K562 (cell line): ENCODE measurements at regions not wholly inside any gene's neighbourhood (a gene's known extent, or its start where the extent isn't known, plus 50 kb on each side); places are given as distances from the start of the nearest gene placed in this dataset.

ENCODE experiments used
- ATAC-seq: fragments of 200-7000 bp; cut with Tn5 transposase; 3 replicates; pipeline ENCODE4 v1.9.1; 2020; ENCODE audit warnings: moderate library complexity
- BruUV-seq: library from RNA; stranded (reverse); fragments of 400-500 nt; replicated peaks from 2 replicates; lab custom pipeline; 2021; lab: Mats Ljungman, UMichigan
- CTCF ChIA-PET: fragments of 300-600 bp; formaldehyde crosslinking; extraction: SDS; loops from one replicate; lab custom pipeline; 2021; ENCODE audit warnings: low intra/inter-chr PET ratio; lab: Yijun Ruan, JAX
- POLR2A ChIA-PET: fragments of 300-600, 350-650 bp; sonication (Branson Sonifier 250); formaldehyde crosslinking; extraction: SDS; loops from one replicate; lab custom pipeline; 2021; ENCODE audit warnings: antibody characterized with exemption, inconsistent platforms; lab: Yijun Ruan, JAX
- DNase-seq, 4 experiments: peaks; one replicate each; pipeline versions ENCODE4 v3.0.0 to v3.0.0-alpha.2; 2011 to 2018; ENCODE audit warnings: low spot score in 3 of 4, mixed read lengths in 3 of 4; ENCODE audit errors: extremely low read depth in 1 of 4
- FAIRE-seq: peaks from 2 replicates; lab custom pipeline; 2011; peaks lifted over from hg19 to GRCh38; lab: Jason Lieb, UNC
- H2AFZ ChIP-seq: 2 replicates; pipeline ENCODE4 v1.6.0; 2011; ENCODE audit warnings: low read depth, low read length, control low read depth, inconsistent platforms
- H3K27ac ChIP-seq: fragments of 200-600 bp; 3 replicates; pipeline ENCODE4 v1.8.0; 2011; ENCODE audit warnings: low read depth, mild to moderate bottlenecking, control low read depth, inconsistent platforms, low read length, moderate library complexity, mixed read lengths; ENCODE audit errors: extremely low read depth
- H3K27me3 ChIP-seq, 2 experiments: fragments of 300-600 bp in 1 of 2; 2 replicates in 1 of 2; 3 replicates in 1 of 2; pipeline versions ENCODE4 v1.6.0 to v1.8.0; 2011; ENCODE audit warnings: inconsistent platforms in 2 of 2, low read length in 2 of 2, mild to moderate bottlenecking in 1 of 2, mixed read lengths in 1 of 2, moderate library complexity in 1 of 2; ENCODE audit not compliant: control insufficient read depth in 2 of 2, insufficient read depth in 2 of 2
- H3K36me3 ChIP-seq: fragments of 300-600 bp; 3 replicates; pipeline ENCODE4 v1.8.0; 2011; ENCODE audit warnings: mild to moderate bottlenecking, low read length, inconsistent platforms; ENCODE audit not compliant: control insufficient read depth, insufficient read depth
- H3K4me1 ChIP-seq, 2 experiments: fragments of 200-600 bp in 1 of 2; replicated peaks in 1 of 2; 2 replicates in 1 of 2; 3 replicates in 1 of 2; pipeline versions ENCODE4 v1.5.1 to v1.8.0; 2011; ENCODE audit warnings: inconsistent platforms in 2 of 2, low read length in 2 of 2, mild to moderate bottlenecking in 1 of 2, mixed read lengths in 1 of 2, moderate library complexity in 1 of 2; ENCODE audit not compliant: control insufficient read depth in 2 of 2, insufficient read depth in 2 of 2
- H3K4me2 ChIP-seq: 2 replicates; pipeline ENCODE4 v1.6.1; 2011; ENCODE audit warnings: low read length, control low read depth, inconsistent platforms, mixed read lengths; ENCODE audit not compliant: insufficient read depth
- H3K4me3 ChIP-seq: fragments of 200-600 bp; sonication (generic), shearing (Covaris generic); 2 replicates; pipeline ENCODE4 v1.5.1; 2016; ENCODE audit warnings: control low read depth, inconsistent platforms
- H3K79me2 ChIP-seq: fragments of 200-600 bp; 3 replicates; pipeline ENCODE4 v1.8.0; 2011; ENCODE audit warnings: low read length, inconsistent platforms; ENCODE audit not compliant: control insufficient read depth, insufficient read depth
- H3K9ac ChIP-seq, 2 experiments: 2 replicates each; pipeline versions ENCODE4 v1.6.0 to v1.6.1; 2011; ENCODE audit warnings: low read depth in 2 of 2, low read length in 2 of 2, control low read depth in 1 of 2, inconsistent platforms in 1 of 2, mild to moderate bottlenecking in 1 of 2, mixed read lengths in 1 of 2; ENCODE audit not compliant: insufficient read depth in 1 of 2
- H3K9me1 ChIP-seq: one replicate; pipeline ENCODE4 v1.6.0; 2011; ENCODE audit warnings: inconsistent platforms, mild to moderate bottlenecking, low read length, moderate library complexity; ENCODE audit not compliant: control insufficient read depth, insufficient read depth
- H3K9me3 ChIP-seq: replicated peaks from 2 replicates; pipeline ENCODE4 v1.5.1; 2011; ENCODE audit warnings: low read depth, low read length, inconsistent platforms; ENCODE audit not compliant: control insufficient read depth, insufficient read depth
- H4K20me1 ChIP-seq: replicated peaks from 2 replicates; pipeline ENCODE4 v1.6.1; 2011; ENCODE audit warnings: low read length, inconsistent platforms, mixed read lengths; ENCODE audit not compliant: control insufficient read depth, insufficient read depth
- HOXB6 ChIP-seq: fragments of 250-450 bp; sonication (Bioruptor Pico); IDR thresholded peaks from 2 replicates; pipeline ENCODE4 v1.5.1; 2022; ENCODE audit warnings: mild to moderate bottlenecking, borderline replicate concordance
- ILF3 ChIP-seq: fragments of 450-650 bp; IDR thresholded peaks from 2 replicates; pipeline ENCODE4 v1.6.1; 2018; ENCODE audit warnings: antibody characterized with exemption, mild to moderate bottlenecking, moderate library complexity, borderline replicate concordance
- NCOA2 ChIP-seq, 2 experiments: fragments of 450-650 bp; IDR thresholded peaks; 2 replicates each; pipeline ENCODE4 v1.6.1; 2018; ENCODE audit warnings: mild to moderate bottlenecking in 2 of 2, moderate library complexity in 1 of 2; ENCODE audit not compliant: partially characterized antibody in 2 of 2
- SMC3 ChIP-seq: conservative IDR thresholded peaks from 2 replicates; pipeline ENCODE4 v1.6.1; 2011; ENCODE audit warnings: low read depth, low read length, improper control_type of control experiment; ENCODE audit not compliant: insufficient read depth
- ZNF41 ChIP-seq: fragments of 250-450 bp; sonication (Bioruptor Pico); conservative IDR thresholded peaks from 2 replicates; pipeline ENCODE4 v1.4.0; 2020; ENCODE audit warnings: mild to moderate bottlenecking
- ZNF444 ChIP-seq: fragments of 250-450 bp; sonication (Bioruptor Pico); IDR thresholded peaks from 2 replicates; pipeline ENCODE4 v1.4.0; 2020; ENCODE audit warnings: mild to moderate bottlenecking, moderate library complexity
- ZNF507 ChIP-seq: conservative IDR thresholded peaks from 2 replicates; pipeline ENCODE4 v1.6.1; 2017; ENCODE audit warnings: missing genetic modification characterization, missing compliant biosample characterization
- WGBS: fragments of 100-300 bp; shearing (Covaris generic); methylation state at CpG from one replicate; pipeline ENCODE4 v1.1.6; 2016; ENCODE audit warnings: low coverage, mixed read lengths; ENCODE audit not compliant: insufficient coverage; ENCODE audit errors: missing lambda C conversion rate; 5-methylcytosine and 5-hydroxymethylcytosine counted together
- in situ Hi-C: fragments of 300-500 bp; cut with MboI; formaldehyde crosslinking; loops from 4 replicates; pipeline ENCODE4 v1.15.0; 2018; ENCODE audit warnings: inconsistent platforms, mixed read lengths
- intact Hi-C: fragments of 100-400 bp; cut with micrococcal nuclease; formaldehyde crosslinking; loops from 2 replicates; pipeline ENCODE4 v1.14.2; 2022
- TF ChIP-seq, protein P1 (sequence below): sonication (generic); formaldehyde crosslinking; IDR thresholded peaks from 2 replicates; pipeline ENCODE4 v1.8.0; 2023; ENCODE audit warnings: missing genetic modification reagents, mild to moderate bottlenecking, borderline replicate concordance
- TF ChIP-seq, protein P2 (sequence below): fragments of 250-450 bp; sonication (Bioruptor Pico); IDR thresholded peaks from 2 replicates; pipeline ENCODE4 v1.5.0; 2021; ENCODE audit warnings: mild to moderate bottlenecking, moderate library complexity
- TF ChIP-seq, protein P3 (sequence below), 3 experiments: IDR thresholded peaks in 2 of 3; conservative IDR thresholded peaks in 1 of 3; 2 replicates each; pipeline ENCODE4 v1.5.1; 2011 to 2012; ENCODE audit warnings: low read length in 3 of 3, mild to moderate bottlenecking in 3 of 3, control low read depth in 2 of 3, improper control_type of control experiment in 1 of 3, inconsistent platforms in 1 of 3, low read depth in 1 of 3, mixed read lengths in 1 of 3, moderate library complexity in 1 of 3; ENCODE audit not compliant: insufficient read depth in 2 of 3

DNA sequence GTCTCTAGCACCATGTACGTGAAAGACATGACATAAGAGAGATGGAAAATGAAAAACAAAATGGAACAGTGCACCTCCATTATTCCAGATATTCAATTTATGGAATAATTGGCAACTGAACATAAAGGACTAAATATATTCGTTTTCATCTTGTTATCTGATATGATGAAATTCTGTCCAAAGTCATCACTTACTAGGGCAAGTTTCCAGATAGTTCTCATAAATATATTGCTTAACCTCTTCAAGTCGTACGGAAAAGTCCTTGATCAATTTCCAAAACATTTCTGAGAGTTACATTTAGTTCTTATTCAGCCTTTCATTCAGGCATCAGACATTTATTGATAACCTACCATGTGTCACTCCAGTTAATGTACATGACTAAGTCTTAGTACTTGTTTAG lies 185.2 kb downstream of the HGF start:
- Histone ChIP-seq H3K79me2 (no peaks in the 10 kb centered on the region), H3K9me3 (peaks cover 3% of the 10 kb centered on the region; the same call in 1 of the 2 replicates), H3K9me1 (no peaks in the 10 kb centered on the region), H3K36me3 (no peaks in the 10 kb centered on the region), H3K9ac (no peak overlapping the region), H3K4me3 (no peak overlapping the region), H3K27ac (no peak overlapping the region), H3K4me2 (no peak overlapping the region), H3K4me1 (no peaks in the 10 kb centered on the region), H4K20me1 (no peaks in the 10 kb centered on the region), H3K27me3 (no peaks in the 10 kb centered on the region), H2AFZ (no peak overlapping the region)
- DNase-seq (no peak), ATAC-seq (no peak), FAIRE-seq (no peak)
- no TSS peak for BruUV-seq
- 2% methylated on average over 4 of the region's 4 CpGs for WGBS
- POLR2A ChIA-PET: no interaction called here
- CTCF ChIA-PET: no interaction called here
- in situ Hi-C loops (no loop called here), intact Hi-C loops (loop anchor here (5.0 kb wide), 1 partner anchor 53 kb away; no protein-coding TSS in a partner anchor)
- no peak for TF ChIP-seq ZNF444
- TF ChIP-seq, protein P1, sequence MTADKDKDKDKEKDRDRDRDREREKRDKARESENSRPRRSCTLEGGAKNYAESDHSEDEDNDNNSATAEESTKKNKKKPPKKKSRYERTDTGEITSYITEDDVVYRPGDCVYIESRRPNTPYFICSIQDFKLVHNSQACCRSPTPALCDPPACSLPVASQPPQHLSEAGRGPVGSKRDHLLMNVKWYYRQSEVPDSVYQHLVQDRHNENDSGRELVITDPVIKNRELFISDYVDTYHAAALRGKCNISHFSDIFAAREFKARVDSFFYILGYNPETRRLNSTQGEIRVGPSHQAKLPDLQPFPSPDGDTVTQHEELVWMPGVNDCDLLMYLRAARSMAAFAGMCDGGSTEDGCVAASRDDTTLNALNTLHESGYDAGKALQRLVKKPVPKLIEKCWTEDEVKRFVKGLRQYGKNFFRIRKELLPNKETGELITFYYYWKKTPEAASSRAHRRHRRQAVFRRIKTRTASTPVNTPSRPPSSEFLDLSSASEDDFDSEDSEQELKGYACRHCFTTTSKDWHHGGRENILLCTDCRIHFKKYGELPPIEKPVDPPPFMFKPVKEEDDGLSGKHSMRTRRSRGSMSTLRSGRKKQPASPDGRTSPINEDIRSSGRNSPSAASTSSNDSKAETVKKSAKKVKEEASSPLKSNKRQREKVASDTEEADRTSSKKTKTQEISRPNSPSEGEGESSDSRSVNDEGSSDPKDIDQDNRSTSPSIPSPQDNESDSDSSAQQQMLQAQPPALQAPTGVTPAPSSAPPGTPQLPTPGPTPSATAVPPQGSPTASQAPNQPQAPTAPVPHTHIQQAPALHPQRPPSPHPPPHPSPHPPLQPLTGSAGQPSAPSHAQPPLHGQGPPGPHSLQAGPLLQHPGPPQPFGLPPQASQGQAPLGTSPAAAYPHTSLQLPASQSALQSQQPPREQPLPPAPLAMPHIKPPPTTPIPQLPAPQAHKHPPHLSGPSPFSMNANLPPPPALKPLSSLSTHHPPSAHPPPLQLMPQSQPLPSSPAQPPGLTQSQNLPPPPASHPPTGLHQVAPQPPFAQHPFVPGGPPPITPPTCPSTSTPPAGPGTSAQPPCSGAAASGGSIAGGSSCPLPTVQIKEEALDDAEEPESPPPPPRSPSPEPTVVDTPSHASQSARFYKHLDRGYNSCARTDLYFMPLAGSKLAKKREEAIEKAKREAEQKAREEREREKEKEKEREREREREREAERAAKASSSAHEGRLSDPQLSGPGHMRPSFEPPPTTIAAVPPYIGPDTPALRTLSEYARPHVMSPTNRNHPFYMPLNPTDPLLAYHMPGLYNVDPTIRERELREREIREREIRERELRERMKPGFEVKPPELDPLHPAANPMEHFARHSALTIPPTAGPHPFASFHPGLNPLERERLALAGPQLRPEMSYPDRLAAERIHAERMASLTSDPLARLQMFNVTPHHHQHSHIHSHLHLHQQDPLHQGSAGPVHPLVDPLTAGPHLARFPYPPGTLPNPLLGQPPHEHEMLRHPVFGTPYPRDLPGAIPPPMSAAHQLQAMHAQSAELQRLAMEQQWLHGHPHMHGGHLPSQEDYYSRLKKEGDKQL (CRISPR knock-in tag): no peak
- no peak for TF ChIP-seq NCOA2 (IDR thresholded peaks at IDR 0.05; ENCODE audit: partially characterized antibody in 2 of 2)
- TF ChIP-seq, protein P2, sequence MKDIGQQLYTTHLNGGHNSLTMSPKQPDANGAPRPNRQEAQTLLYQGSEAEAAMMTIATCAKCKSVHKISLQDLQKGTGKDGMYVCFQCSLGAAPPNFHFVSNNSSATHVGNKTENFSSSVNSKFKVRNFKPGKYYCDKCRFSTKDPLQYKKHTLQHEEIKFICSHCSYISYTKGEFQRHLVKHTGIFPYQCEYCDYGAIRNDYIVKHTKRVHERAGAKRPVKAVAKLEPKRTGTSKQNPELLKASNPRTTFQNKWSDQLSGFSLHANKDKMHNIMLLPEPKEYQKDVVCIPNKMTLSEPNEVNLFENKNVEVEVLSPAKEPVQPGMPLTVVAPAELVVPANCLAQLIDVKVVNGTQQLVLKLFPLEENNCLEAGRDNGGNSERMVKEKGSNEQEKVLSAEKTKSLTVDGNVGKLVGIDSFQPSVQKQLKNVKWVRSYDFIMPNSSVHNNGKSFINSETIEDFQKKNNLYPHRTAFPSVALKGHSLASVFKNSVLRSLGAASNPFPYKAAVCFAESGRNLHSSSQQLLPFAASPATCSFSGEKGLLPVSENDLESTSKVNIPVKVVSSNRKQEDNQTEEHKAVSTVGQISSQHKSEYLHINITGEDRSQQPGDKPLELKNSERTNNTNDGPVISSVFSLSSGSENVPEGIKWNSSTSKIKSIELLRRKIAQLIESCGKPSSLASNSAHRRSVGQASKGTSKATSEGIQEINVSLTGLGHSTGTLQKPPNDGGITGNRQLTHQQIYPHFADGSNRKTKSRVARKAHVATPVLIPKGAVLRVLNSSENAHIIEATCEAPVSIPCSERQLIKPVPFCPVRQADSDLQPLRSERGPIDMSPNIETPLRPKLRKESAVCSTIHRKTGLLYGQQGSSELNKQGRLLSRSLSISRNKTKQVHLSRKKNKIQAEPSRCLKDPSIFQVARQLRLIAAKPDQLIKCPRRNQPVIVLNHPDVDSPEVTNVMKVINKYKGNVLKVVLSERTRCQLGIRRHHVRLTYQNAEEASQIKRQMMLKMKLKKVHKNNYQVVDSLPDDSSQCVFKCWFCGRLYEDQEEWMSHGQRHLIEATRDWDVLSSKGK (CRISPR knock-in tag): no peak
- TF ChIP-seq, protein P3, sequence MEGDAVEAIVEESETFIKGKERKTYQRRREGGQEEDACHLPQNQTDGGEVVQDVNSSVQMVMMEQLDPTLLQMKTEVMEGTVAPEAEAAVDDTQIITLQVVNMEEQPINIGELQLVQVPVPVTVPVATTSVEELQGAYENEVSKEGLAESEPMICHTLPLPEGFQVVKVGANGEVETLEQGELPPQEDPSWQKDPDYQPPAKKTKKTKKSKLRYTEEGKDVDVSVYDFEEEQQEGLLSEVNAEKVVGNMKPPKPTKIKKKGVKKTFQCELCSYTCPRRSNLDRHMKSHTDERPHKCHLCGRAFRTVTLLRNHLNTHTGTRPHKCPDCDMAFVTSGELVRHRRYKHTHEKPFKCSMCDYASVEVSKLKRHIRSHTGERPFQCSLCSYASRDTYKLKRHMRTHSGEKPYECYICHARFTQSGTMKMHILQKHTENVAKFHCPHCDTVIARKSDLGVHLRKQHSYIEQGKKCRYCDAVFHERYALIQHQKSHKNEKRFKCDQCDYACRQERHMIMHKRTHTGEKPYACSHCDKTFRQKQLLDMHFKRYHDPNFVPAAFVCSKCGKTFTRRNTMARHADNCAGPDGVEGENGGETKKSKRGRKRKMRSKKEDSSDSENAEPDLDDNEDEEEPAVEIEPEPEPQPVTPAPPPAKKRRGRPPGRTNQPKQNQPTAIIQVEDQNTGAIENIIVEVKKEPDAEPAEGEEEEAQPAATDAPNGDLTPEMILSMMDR (IDR thresholded peaks at IDR 0.05 in 2 of 3, conservative IDR thresholded peaks at IDR 0.05 in 1 of 3; ENCODE audit: insufficient read depth in 2 of 3, low read depth in 1 of 3, low read length in 3 of 3): no peak
- TF ChIP-seq ZNF507: no peak
- no peak for TF ChIP-seq HOXB6
- TF ChIP-seq SMC3: no peak
- no peak for TF ChIP-seq ILF3
- TF ChIP-seq ZNF41 (CRISPR knock-in tag): no peak
